Astrocyte of the spinal cord (primary cell): ENCODE measurements at regions not wholly inside any gene's neighbourhood (a gene's known extent, or its start where the extent isn't known, plus 50 kb on each side); places are given as distances from the start of the nearest gene placed in this dataset.

Experiments
- DNase-seq: peaks from one replicate; pipeline ENCODE4 v3.0.0; 2011; ENCODE audit warnings: low read depth, low spot score
- H3K4me3 ChIP-seq: 2 replicates; pipeline ENCODE4 v1.5.1; 2011; ENCODE audit warnings: low read depth, mild to moderate bottlenecking, low read length, moderate library complexity
- CTCF ChIP-seq: IDR thresholded peaks from 2 replicates; pipeline ENCODE4 v1.5.1; 2012; ENCODE audit warnings: low read depth, mild to moderate bottlenecking, low read length, inconsistent platforms
- in situ Hi-C: cut with HindIII; loops from 2 replicates; pipeline ENCODE4 v1.10.0; 2017; ENCODE audit warnings: low sequenced_read_pairs

- peak overlapping the region; percentile 45 for H3K4me3 ChIP-seq
- in situ Hi-C loops = no loop called here
- DNase-seq = peak; percentile 25
- no peak for TF ChIP-seq CTCF
Measured at GRCh38 chr6:158868890-158869825, 50.0 kb upstream of the EZR start.
